Uterus (tissue), 3 donors: ENCODE measurements at regions not wholly inside any gene's neighbourhood (a gene's known extent, or its start where the extent isn't known, plus 50 kb on each side); places are given as distances from the start of the nearest gene placed in this dataset.
A peak's percentile ranks its signal among the peaks of the same experiment; 100 is the strongest.

Source experiments
- DNase-seq, 2 donors: peaks; one replicate each; pipeline ENCODE4 v3.0.0-alpha.2; 2019 to 2020
- H3K27ac ChIP-seq, 2 donors: fragments of 200-600 bp; sonication (generic); 1 replicate in 1 of 2; 2 replicates in 1 of 2; pipeline ENCODE4 v1.5.1; 2016 to 2018
- H3K27me3 ChIP-seq, 2 donors: fragments of 200-600 bp; sonication (generic); one replicate each; pipeline ENCODE4 v1.5.1; 2018 to 2019; ENCODE audit warnings: control low read depth in 1 of 2
- H3K36me3 ChIP-seq, 2 donors: fragments of 200-600 bp; sonication (generic); one replicate each; pipeline ENCODE4 v1.5.1; 2019; ENCODE audit warnings: control low read depth in 1 of 2
- H3K4me1 ChIP-seq, 2 donors: fragments of 200-600 bp; sonication (generic); one replicate each; pipeline ENCODE4 v1.5.1; 2018 to 2019; ENCODE audit warnings: control low read depth in 1 of 2
- H3K4me3 ChIP-seq, 2 donors: fragments of 200-600 bp; sonication (generic); 1 replicate in 1 of 2; 2 replicates in 1 of 2; pipeline ENCODE4 v1.5.1; 2018 to 2019; ENCODE audit warnings: mild to moderate bottlenecking in 1 of 2
- H3K9me3 ChIP-seq, 2 donors: fragments of 200-600 bp; sonication (generic); one replicate each; pipeline ENCODE4 v1.5.1; 2019; ENCODE audit warnings: control low read depth in 1 of 2
- CTCF ChIP-seq, 4 experiments: fragments of 200-600 bp in 2 of 4; fragments of 450-650 bp in 2 of 4; sonication (generic) in 2 of 4; IDR thresholded peaks; one replicate each; pipeline ENCODE4 v1.5.1; 2016 to 2019; ENCODE audit warnings: antibody characterized with exemption in 4 of 4, mild to moderate bottlenecking in 2 of 4, moderate library complexity in 1 of 4
- POLR2A ChIP-seq, 2 donors: fragments of 450-650 bp; IDR thresholded peaks; one replicate each; pipeline ENCODE4 v1.6.1; 2016; ENCODE audit warnings: antibody characterized with exemption in 2 of 2, mild to moderate bottlenecking in 1 of 2, moderate library complexity in 1 of 2
- intact Hi-C: fragments of 100-400 bp; cut with DNase I; formaldehyde crosslinking; loops from one replicate; pipeline ENCODE4 v1.15.1; 2023; ENCODE audit warnings: low total_unique reads
- donor health status: DM: yes; HTN: yes; CAD: no.

- Histone ChIP-seq H3K36me3 (no peaks in the 10 kb centered on the region), H3K27me3 (no peaks in the 10 kb centered on the region), H3K4me1 (peaks cover 3 to 10% of the 10 kb centered on the region in 2 donors), H3K9me3 (no peaks in the 10 kb centered on the region), H3K4me3 (no peak overlapping the region), H3K27ac (peak overlapping the region; percentile 67 to 70)
- TF ChIP-seq CTCF (IDR thresholded peaks at IDR 0.05) (no peak), POLR2A (IDR thresholded peaks at IDR 0.05) (no peak)
- intact Hi-C loops, result no loop called here
- DNase-seq, result no peak
Measured at GRCh38 chr10:31619531-31620061, 300.6 kb downstream of the ZEB1 start.

GRCh38 chr10:31618541-31619291, 299.7 kb downstream of the ZEB1 start:
- TF ChIP-seq POLR2A (IDR thresholded peaks at IDR 0.05) (no peak), CTCF (IDR thresholded peaks at IDR 0.05) (no peak)
- no peaks in the 10 kb centered on the region for H3K27me3 ChIP-seq
- no peaks in the 10 kb centered on the region for H3K9me3 ChIP-seq
- peak; percentile 68 for DNase-seq
- intact Hi-C loops, result no loop called here
- H3K36me3 ChIP-seq, result no peaks in the 10 kb centered on the region
- no peak overlapping the region for H3K4me3 ChIP-seq
- H3K27ac ChIP-seq, result peak overlapping the region; percentile 55 to 67
- peaks cover 3 to 10% of the 10 kb centered on the region in 2 donors for H3K4me1 ChIP-seq

- no peaks in the 10 kb centered on the region for H3K27me3 ChIP-seq
- H3K36me3 ChIP-seq, result no peaks in the 10 kb centered on the region
- no peaks in the 10 kb centered on the region for H3K9me3 ChIP-seq
- intact Hi-C loops, result no loop called here
- peak overlapping the region; percentile 55 to 67 for H3K27ac ChIP-seq
- no peak overlapping the region for H3K4me3 ChIP-seq
- TF ChIP-seq POLR2A (IDR thresholded peaks at IDR 0.05) (no peak), CTCF (IDR thresholded peaks at IDR 0.05) (no peak)
- peaks cover 3 to 7% of the 10 kb centered on the region in 2 donors for H3K4me1 ChIP-seq
- no peak for DNase-seq
Measured at GRCh38 chr10:31617757-31618156, 298.7 kb downstream of the ZEB1 start.

GRCh38 chr10:31617133-31617532, 298.1 kb downstream of the ZEB1 start:
- Histone ChIP-seq H3K9me3 (no peaks in the 10 kb centered on the region), H3K27ac (peak overlapping the region in 1 of 2 donors; percentile 7), H3K4me1 (peaks cover 3 to 7% of the 10 kb centered on the region in 2 donors), H3K4me3 (no peak overlapping the region), H3K36me3 (no peaks in the 10 kb centered on the region), H3K27me3 (no peaks in the 10 kb centered on the region)
- intact Hi-C loops, result no loop called here
- DNase-seq, result no peak
- TF ChIP-seq CTCF (IDR thresholded peaks at IDR 0.05) (no peak), POLR2A (IDR thresholded peaks at IDR 0.05) (no peak)

- H3K36me3 ChIP-seq, result no peaks in the 10 kb centered on the region
Measured at GRCh38 chr10:31615129-31615528, 296.1 kb downstream of the ZEB1 start.

More at GRCh38 chr10:31615129-31615528, 296.1 kb downstream of the ZEB1 start:
- H3K9me3 ChIP-seq, result no peaks in the 10 kb centered on the region
- intact Hi-C loops, result no loop called here
- DNase-seq, result no peak
- TF ChIP-seq POLR2A (IDR thresholded peaks at IDR 0.05), result no peak
- no peak for TF ChIP-seq CTCF (IDR thresholded peaks at IDR 0.05)
- H3K27ac ChIP-seq, result peak overlapping the region; percentile 57 to 58
- H3K4me3 ChIP-seq, result no peak overlapping the region
- H3K27me3 ChIP-seq, result no peaks in the 10 kb centered on the region
- peaks cover 0 to 7% of the 10 kb centered on the region in 2 donors for H3K4me1 ChIP-seq
